ENCODE measurements at regions not wholly inside any gene's neighbourhood (a gene's known extent, or its start where the extent isn't known, plus 50 kb on each side); places are given as distances from the start of the nearest gene placed in this dataset.

GRCh38 chr3:73197187-73197586, 135.7 kb downstream of the EBLN2 start:
- TF ChIP-seq, protein P1, sequence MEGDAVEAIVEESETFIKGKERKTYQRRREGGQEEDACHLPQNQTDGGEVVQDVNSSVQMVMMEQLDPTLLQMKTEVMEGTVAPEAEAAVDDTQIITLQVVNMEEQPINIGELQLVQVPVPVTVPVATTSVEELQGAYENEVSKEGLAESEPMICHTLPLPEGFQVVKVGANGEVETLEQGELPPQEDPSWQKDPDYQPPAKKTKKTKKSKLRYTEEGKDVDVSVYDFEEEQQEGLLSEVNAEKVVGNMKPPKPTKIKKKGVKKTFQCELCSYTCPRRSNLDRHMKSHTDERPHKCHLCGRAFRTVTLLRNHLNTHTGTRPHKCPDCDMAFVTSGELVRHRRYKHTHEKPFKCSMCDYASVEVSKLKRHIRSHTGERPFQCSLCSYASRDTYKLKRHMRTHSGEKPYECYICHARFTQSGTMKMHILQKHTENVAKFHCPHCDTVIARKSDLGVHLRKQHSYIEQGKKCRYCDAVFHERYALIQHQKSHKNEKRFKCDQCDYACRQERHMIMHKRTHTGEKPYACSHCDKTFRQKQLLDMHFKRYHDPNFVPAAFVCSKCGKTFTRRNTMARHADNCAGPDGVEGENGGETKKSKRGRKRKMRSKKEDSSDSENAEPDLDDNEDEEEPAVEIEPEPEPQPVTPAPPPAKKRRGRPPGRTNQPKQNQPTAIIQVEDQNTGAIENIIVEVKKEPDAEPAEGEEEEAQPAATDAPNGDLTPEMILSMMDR (IDR thresholded peaks at IDR 0.05; ENCODE audit: insufficient read depth, low read depth, low read length): no peak
- no peak for TF ChIP-seq EZH2 (IDR thresholded peaks at IDR 0.05; ENCODE audit: insufficient read depth, low read length)
